ENCODE measurements at regions not wholly inside any gene's neighbourhood (a gene's known extent, or its start where the extent isn't known, plus 50 kb on each side); places are given as distances from the start of the nearest gene placed in this dataset.

DNA sequence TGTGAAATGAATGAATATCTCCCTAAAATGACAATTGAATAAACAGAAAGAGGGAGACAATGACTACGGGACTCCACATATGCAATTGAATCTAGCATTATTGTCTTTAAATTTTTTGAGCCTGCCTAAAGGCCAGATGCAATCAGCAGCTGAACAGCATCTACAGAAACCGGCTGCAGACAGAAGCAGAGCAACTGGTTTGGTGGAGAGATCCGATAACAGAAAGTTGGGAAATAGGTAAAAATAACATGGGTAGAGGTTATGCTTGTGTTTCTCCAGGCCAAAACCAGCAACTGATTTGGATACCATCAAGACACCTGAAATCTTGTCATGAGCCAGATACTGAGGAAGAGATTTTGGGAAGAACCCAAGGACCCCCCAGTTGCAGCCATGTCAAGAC, 146.6 kb downstream of the ZNF33B start:
- H3K9ac ChIP-seq (ENCODE audit: low read depth, low read length) = no peak overlapping the region
- H3K23ac ChIP-seq (ENCODE audit: low read depth, low read length) = no peak overlapping the region
- no peak overlapping the region for H2AK9ac ChIP-seq (replicated peaks; ENCODE audit: low read depth, low read length, poor library complexity)
- no peaks in the 10 kb centered on the region for H4K20me1 ChIP-seq (ENCODE audit: insufficient read depth, low read length)
- H3K18ac ChIP-seq (ENCODE audit: low read depth, low read length) = no peak overlapping the region
- POLR2A ChIA-PET (ENCODE audit: unreplicated experiment) = no interaction called here
- no peak overlapping the region for H2BK5ac ChIP-seq (ENCODE audit: low read depth, low read length, poor library complexity, severe bottlenecking)
- in situ Hi-C loops (cut with MboI; ENCODE audit: low sequenced_read_pairs) = no loop called here
- H3K4me3 ChIP-seq (ENCODE audit: insufficient read depth, low read depth, low read length) = no peak overlapping the region
- no TSS peak for BruUV-seq (replicated peaks)
- no peaks in the 10 kb centered on the region for H3K36me3 ChIP-seq (ENCODE audit: control insufficient read depth, insufficient read depth, low read length)
- no peak overlapping the region for H2BK20ac ChIP-seq (ENCODE audit: low read depth, low read length)
- no peak overlapping the region for H3K4ac ChIP-seq (ENCODE audit: low read depth, low read length)
- no peak overlapping the region for H4K91ac ChIP-seq (ENCODE audit: insufficient read depth, low read depth, low read length)
- no peak overlapping the region for H2AK5ac ChIP-seq (ENCODE audit: low read depth, low read length)
- H2BK120ac ChIP-seq (ENCODE audit: low read depth, low read length) = no peak overlapping the region
- H3K27ac ChIP-seq (ENCODE audit: insufficient read depth, low read length) = no peak overlapping the region
- CTCF ChIA-PET = no interaction called here
- no peak overlapping the region for H2BK15ac ChIP-seq (ENCODE audit: low read depth, low read length)
- DNase-seq (no peak), ATAC-seq (ENCODE audit: low read depth) (no peak)
- no peaks in the 10 kb centered on the region for H3K9me1 ChIP-seq (ENCODE audit: insufficient read depth, low read length)
- H3K56ac ChIP-seq (ENCODE audit: extremely low read depth, insufficient read depth, low read length) = no peak overlapping the region
- no peaks in the 10 kb centered on the region for H3K79me1 ChIP-seq (ENCODE audit: low read depth in 1 of 2, low read length in 2 of 2)
- H4K8ac ChIP-seq (ENCODE audit: low read depth in 2 of 2, low read length in 2 of 2) = no peak overlapping the region
- peaks cover 2% of the 10 kb centered on the region; the same call in 1 of the 2 replicates for H3K9me3 ChIP-seq (ENCODE audit: control insufficient read depth, insufficient read depth, low read length)
- H3K14ac ChIP-seq (replicated peaks; ENCODE audit: low read depth, low read length) = no peak overlapping the region
- no peaks in the 10 kb centered on the region for H3K4me1 ChIP-seq (ENCODE audit: control insufficient read depth, insufficient read depth, low read length)
- no peak overlapping the region for H2AFZ ChIP-seq (replicated peaks; ENCODE audit: low read length, poor library complexity)
- dilution Hi-C loops (cut with HindIII; ENCODE audit: low sequenced_read_pairs, unreplicated experiment) = no loop called here
- intact Hi-C loops (cut with micrococcal nuclease) = no loop called here
- no peak overlapping the region for H3K4me2 ChIP-seq (ENCODE audit: low read depth, low read length)
- no CpG with 5 or more reads among the region's 3 CpGs for WGBS, 2 experiments (ENCODE audit: extremely low coverage in 2 of 2, insufficient read length in 1 of 2)
- no peak overlapping the region for H4K5ac ChIP-seq (ENCODE audit: low read depth, low read length)
- H3K27me3 ChIP-seq (ENCODE audit: control insufficient read depth, insufficient read depth, low read length) = no peaks in the 10 kb centered on the region
- TF ChIP-seq MAZ (IDR thresholded peaks at IDR 0.05; ENCODE audit: borderline replicate concordance, low read depth, low read length) (no peak), CEBPB (IDR thresholded peaks at IDR 0.05; ENCODE audit: low read depth, low read length) (no peak), MAFK (IDR thresholded peaks at IDR 0.05; ENCODE audit: low read depth, low read length) (no peak), RCOR1 (IDR thresholded peaks at IDR 0.05; ENCODE audit: insufficient replicate concordance, low read length) (no peak), USF2 (IDR thresholded peaks at IDR 0.05; ENCODE audit: low read depth, low read length) (no peak), RAD21 (IDR thresholded peaks at IDR 0.05; ENCODE audit: low read length) (no peak), NFE2L2 (IDR thresholded peaks at IDR 0.05; ENCODE audit: low read depth, low read length) (no peak), MXI1 (IDR thresholded peaks at IDR 0.05; ENCODE audit: borderline replicate concordance, low read depth, low read length) (no peak), ELK1 (IDR thresholded peaks at IDR 0.05; ENCODE audit: borderline replicate concordance, low read depth, low read length) (no peak), POLR2A (IDR thresholded peaks at IDR 0.05; ENCODE audit: low read depth, low read length) (no peak), SMC3 (IDR thresholded peaks at IDR 0.05; ENCODE audit: low read depth, low read length) (no peak), BHLHE40 (IDR thresholded peaks at IDR 0.05; ENCODE audit: low read depth, low read length) (no peak), CHD1 (IDR thresholded peaks at IDR 0.05; ENCODE audit: low read depth, low read length) (no peak), FOS (IDR thresholded peaks at IDR 0.05; ENCODE audit: low read depth, low read length) (no peak), RFX5 (IDR thresholded peaks at IDR 0.05; ENCODE audit: low read depth, low read length) (no peak)
- TF ChIP-seq, protein P1, sequence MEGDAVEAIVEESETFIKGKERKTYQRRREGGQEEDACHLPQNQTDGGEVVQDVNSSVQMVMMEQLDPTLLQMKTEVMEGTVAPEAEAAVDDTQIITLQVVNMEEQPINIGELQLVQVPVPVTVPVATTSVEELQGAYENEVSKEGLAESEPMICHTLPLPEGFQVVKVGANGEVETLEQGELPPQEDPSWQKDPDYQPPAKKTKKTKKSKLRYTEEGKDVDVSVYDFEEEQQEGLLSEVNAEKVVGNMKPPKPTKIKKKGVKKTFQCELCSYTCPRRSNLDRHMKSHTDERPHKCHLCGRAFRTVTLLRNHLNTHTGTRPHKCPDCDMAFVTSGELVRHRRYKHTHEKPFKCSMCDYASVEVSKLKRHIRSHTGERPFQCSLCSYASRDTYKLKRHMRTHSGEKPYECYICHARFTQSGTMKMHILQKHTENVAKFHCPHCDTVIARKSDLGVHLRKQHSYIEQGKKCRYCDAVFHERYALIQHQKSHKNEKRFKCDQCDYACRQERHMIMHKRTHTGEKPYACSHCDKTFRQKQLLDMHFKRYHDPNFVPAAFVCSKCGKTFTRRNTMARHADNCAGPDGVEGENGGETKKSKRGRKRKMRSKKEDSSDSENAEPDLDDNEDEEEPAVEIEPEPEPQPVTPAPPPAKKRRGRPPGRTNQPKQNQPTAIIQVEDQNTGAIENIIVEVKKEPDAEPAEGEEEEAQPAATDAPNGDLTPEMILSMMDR (conservative IDR thresholded peaks at IDR 0.05; ENCODE audit: low read depth, low read length) = no peak
